ENCODE measurements at regions not wholly inside any gene's neighbourhood (a gene's known extent, or its start where the extent isn't known, plus 50 kb on each side); places are given as distances from the start of the nearest gene placed in this dataset.

DNA sequence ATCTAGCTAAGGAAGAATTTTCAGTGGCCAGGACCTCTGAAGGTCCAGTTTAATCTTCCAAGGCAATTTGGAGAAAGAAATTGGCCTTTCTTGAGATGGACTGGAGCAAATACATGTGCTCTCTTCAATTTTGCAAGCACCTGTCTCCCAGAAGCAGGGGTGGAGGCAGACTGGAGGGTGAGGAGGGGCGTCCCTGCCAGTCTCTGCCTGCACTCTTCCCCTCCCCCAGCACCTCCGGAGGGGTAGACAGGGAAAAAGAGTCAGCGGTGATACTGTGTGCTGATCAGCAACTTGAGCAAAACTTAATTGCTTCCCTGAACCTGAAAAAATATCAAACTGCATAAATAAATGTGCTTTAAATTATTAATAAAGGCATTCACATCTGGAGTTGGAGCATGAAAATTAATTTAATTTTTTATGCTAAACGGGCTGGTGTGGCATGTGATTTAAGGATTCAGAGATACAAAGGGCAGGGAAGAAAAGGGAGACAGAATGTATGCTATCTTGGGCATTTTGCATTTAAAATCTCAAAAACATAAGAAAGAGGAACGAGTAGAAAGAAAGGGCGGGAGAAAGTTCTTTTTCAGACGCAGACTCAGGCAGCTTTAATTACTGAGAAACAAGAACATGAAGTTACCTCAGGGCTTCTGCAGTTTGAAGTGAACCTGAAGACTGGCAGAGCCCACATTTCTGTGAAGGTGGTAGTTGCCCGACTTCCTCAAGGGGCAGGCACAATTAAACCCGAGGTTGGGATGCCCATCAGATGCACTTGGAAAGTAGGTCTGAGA is 319.7 kb downstream of the UACA start:
- no peak for DNase-seq (ENCODE audit: low spot score)

DNA sequence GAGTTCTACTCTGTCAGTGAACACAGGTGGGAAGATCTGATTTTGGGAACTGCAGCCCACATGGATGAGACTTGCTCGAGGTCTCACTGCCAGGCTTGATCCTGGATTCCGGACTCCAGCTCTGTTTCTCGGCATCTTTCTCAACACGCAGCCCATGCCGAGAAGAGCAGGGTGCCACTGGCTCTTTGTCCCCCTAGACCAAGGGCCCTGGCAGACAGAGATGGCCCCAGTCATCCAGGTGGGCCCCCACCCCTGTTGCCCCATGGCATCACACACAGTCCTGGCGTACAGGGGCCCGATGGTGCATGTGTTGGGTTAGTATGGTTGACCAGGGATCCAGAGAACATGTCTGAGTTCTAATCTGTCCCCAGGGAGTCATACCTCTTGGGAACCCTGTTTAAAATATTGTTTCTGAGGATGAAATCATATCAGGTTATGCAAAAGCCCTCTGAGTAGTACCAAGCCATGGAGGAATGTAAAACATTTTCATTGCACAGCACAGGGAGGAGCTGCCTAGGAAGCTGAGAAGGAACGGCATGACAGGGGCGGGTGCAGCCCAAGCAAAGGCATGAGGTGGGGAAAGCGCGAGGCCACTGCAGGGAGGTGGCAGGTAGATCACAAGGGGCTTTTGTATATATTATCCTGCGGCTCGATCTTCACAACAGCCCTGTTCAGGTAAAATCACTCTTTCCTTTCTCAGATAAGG is 320.6 kb downstream of the UACA start:
- DNase-seq (ENCODE audit: low spot score) = no peak

DNA sequence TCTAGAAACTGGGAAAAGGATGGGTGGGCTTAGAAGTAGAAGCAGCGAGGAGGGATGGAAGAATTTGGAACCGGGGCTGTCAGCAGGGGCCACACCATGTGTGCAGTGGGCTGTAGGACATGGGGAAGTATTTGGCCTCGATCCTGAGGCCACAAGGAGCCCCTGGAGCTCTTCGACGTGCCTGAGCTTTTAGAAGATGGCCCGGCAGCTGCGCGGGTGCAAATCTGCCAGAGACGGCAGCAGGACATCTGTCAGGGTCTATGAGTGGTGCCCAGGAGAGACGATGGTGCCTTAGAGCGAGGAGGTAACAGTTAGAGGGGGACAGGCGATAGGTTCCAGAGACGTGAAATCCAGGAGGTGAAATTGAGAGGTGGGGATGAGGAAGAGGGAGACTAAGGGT is 321.1 kb downstream of the UACA start:
- DNase-seq (ENCODE audit: low spot score) = no peak

DNA sequence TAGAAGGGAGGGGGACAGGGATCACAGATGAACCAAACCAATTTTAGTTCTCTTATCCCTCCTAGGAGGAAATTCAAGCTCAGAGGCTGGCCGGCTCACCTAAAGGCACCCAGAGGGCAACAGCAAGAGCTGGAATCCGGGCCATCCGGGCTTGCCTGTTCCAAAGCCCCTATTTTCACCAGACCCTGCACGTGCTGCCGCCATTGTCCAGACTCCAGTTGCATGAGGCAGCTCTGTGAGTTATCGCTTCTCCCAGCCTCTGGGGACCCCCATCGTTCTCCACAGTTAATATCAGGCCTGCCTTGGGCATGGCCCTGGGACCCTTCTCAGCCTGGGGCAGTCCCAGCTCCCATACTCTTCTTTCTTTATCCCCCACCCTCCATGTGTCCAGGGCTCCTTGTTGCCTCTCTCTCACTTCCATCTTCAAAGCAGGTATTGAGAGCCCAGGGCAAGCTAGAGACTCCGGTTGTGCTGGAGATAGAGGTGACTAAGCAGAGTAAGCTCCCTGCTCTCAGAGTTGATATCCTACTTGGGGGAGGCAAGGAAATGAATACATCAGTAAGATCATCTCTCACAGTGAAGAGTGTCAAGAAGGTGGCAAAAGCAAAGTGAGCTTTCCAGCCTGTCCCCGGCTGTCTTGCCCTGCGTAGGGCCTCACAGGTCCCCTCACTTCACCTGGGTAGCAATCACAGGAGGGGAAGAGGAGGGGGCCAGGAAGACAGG is 322.8 kb downstream of the UACA start:
- DNase-seq (ENCODE audit: low spot score) = no peak

DNA sequence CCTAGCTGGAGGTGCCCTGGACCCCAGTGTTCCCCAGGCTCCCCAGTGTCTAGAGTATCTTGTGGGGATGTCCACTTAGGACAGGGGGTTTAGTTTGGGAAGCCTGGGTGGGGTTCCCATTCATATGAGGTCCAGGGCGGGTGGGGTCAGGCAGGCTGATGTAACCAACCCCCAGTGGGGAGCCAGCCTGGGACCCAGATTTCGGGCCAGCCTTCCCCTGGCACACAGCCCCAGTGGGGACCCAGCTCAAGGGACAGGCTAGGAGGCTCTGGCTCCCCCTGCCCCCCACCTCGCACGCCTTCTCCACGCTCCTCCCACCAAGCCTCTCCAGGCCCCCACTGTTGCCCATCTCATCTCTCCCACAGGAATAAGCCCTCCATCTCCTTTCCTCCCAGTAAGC is 323.5 kb downstream of the UACA start:
- no peak for DNase-seq (ENCODE audit: low spot score)

DNA sequence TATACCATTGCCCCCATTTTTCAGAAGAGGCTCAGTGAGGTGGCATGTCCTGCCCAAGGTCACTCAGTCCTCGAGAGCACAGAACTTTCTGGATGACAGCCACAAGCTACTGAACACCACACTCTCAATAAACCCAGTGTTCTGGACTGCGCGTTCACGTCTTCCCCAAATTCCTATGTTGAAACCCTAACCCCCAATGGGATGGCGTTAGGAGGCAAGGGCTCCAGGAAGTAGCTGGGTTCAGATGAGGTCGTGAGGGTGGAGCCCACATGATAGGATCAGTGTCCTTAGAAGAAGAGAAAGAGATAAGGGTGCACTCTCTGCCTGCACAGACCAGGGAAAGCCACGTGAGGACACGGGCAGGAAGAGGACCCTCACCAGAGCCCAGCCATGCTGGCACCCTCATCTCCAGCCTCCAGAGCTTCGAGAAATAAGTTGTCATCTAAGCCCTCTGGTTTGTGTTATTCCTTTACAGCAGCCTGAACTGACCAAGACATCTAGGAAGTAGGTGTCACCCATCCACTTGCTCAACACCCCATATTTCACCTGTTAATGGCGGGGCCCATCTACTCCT is 324.0 kb downstream of the UACA start:
- DNase-seq (ENCODE audit: low spot score) = no peak

DNA sequence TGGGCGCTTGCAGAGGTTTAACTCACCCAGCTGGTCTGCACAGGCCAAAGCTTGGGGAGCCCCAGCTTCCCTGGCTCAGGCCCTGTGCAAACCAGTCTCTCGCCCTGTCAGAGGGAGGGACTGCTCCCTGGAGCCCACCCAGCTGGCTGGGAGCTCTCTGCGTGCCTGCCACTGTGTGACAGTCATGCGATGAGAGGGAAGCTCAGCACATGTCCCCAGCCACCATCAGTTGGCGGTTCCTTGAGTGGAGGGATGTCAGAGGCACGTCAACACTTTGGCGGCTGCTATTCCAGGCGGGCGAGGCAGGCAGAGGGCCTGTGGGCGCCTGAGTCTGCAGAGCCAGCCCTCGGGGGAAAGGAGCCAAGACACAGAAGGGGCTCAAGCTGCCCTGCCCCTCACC is 324.6 kb downstream of the UACA start:
- no peak for DNase-seq (ENCODE audit: low spot score)

DNA sequence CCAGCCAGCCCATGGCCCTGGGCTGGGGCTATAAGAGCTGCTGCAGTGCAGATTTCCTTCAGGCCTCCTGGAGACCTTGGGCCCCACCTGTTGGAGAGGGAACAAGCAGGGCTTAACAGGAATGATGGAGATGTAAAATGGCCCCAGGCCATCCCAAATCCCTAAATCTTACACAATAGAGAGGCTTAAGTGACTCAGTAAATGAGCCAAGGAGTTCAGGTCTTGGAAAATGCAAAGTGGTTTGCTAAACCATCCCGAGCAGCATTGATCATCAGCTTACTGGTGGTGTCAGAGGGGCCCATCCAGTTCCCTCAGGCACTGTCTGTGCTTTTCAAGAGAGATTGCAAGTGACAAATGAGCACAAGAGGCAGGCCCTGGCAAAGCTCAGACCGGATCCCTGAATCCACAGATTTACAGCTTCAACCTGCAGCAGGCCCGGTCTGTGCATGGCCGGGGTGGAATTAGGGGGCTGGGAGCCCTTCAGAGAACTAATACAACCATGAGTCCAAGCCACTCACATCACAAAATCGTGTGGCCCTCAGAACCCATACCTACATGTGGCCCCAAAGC is 325.4 kb downstream of the UACA start:
- no peak for DNase-seq (ENCODE audit: low spot score)

DNA sequence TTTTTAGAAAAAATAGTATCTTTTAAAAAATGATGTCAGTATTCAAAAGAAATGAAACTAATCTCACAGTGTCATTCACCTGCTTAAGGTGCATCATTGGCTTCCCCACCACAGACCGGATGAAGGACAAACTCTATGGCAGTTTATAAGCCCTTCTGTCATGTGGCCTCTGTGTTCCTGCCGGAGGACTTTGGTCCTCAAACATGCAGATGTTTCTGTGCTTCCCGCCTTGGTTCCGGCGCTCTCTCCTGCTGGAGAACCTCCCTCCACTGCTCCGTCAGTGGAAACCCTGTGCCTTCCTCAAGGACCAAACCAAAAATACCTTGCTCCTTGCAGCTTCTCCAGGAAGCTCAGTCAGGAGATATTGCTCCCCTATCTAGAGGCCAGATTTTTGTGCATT is 326.3 kb downstream of the UACA start:
- no peak for DNase-seq (ENCODE audit: low spot score)

DNA sequence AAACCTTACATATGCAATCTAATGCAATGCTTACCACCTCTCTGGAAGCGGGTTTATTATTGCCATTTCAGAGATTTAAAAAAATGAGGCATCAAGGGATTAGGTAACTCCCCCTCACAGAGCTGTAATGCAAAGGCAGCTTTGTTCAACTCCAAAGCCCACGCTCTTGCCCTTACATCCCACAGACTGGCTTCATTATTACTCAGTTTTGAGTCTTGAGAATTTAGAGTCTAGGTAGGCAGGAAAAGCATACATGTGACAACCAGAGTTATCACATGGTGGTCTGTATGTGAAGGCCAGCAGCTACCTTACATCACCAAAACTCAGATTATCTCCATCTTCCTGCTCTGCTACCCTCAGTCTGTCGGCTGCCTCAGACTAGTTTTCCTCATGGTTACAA is 326.9 kb downstream of the UACA start:
- no peak for DNase-seq (ENCODE audit: low spot score)

DNA sequence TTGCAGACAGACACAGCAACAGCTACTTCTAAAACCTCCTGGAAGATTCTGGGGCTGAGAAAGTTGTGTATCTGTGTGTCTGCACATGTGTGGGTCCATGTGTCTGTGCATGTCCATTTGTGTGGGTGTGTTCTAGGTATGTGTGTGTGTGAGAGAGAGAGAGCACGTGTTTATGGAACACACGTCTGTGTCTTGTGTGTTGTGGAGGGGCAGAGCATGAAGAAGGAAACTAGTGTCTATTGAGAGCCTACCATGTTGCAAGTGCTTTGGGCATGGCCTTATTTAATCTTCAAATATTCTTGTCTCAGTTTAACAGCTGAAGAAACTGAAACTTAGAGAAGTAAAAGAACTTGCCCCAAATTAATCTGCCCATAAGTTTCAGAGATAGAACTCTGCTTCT is 327.5 kb downstream of the UACA start:
- DNase-seq (ENCODE audit: low spot score) = no peak

DNA sequence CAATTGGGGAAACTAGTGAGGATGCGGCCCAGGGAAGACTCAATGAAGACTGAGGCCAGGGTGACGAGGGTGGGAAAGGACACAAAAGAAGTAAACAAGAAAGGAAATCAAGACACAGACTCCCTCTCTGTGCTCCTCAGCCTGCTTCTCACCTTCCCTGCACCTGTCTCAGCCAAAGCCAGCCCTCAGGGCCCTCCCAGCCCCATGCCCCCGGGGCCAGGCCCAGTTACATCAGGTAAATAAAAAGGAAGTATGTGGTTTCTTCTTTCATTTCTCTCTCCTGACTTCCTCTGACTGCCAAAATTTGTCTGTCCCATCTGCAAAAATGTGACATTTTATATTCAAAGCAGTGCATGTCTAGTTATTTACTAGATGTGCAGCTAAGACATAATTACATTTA is 328.0 kb downstream of the UACA start:
- no peak for DNase-seq (ENCODE audit: low spot score)

DNA sequence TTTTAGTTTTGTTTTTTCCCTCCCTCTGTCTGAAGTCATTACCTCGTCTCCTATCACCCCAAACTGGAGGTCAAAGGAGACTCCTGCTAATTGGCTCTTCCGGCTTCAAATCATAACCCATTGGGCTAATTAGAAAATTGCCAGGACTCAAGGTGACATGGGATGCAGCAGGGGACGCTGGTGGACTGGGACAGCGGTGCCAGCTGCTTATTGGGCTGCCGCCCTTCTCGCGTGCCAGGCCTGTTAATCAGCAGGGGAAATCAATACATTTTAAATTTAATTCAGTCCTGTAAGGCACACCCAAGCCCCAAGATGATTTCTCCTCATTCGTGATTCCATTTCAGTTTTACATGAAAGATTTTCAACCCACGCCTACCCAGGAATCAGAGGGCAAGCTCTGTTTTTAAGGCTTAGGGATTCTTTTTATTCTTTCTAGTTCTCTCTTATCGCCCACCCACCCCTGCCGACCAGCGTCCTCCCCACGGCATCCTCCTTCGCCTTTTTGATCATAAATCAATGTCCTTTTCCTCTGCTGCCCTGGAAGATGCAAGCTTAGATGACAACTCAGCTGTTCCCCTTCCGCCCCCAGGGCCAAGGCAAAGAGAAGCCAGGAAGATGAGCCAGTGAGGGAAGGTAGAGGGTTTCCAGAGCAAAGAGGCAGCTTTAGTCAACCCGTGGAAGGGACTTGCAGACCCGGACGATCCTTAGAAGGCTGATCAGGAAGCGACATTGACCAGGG is 329.6 kb downstream of the UACA start:
- no peak for DNase-seq (ENCODE audit: low spot score)

DNA sequence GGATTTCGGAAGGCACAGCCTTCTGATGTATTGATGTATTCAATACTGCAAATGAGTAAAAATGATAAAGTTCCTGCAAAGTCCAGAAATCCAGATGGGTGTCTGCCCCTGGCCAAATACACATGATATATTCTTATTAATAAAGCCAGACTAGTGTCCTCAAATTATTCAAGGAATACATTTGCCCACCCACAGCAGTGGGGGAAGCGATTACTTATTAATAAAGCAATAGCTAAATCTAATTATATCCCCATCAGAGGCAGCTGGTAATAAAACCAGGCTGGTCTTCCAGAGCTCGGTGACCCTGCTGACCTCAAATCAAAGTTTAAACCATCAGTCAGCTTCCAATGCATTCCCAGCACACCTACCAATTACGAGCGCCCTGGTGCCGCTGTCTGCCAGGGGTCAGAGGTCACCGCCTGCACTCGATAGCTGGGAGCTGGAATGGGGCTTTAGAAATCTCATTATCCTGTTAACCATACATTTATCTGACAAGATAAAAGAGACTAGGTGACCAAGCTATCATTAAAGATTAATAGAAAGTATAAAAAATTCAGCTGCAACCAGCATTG is 330.3 kb downstream of the UACA start:
- DNase-seq (ENCODE audit: low spot score) = no peak

DNA sequence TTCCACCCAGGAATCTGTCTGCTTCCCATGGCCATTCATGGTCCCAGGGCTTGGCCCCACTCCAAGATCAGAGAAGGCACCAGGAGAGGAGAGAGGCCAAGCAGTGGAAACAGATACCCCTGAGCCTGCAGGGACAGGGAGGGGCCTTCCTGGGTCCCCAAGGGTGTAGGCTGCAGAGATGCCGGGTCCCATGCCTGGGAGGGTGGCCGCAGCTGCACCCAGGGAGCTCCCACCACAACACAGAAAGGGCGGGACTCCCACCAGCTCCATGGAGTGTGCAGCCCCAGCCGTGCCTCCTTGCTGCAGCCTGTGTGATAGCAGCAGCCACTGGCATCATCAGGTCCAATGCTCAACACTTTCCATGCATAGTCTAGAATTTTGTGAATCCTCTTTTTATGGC is 331.5 kb downstream of the UACA start:
- no peak for DNase-seq (ENCODE audit: low spot score)

DNA sequence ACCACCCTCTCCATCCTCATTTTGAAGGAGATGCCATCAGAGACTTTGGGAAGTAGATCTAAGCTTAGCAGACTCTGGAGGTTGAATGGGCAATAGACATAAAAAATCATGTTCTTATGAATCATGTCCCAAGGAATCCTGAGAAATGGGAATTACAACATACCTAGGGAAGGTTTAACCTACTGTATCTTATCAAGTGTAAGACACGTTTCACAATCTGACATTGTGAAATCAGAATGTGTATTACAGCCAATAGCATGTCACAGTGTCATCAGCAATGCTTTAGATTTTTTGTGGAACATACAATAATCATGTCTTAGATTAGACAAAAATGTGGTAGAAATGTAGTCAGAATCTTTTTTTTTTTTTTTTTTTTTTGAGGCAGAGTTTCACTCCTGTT is 332.4 kb upstream of the TLE3 start:
- peak; percentile 55 for DNase-seq (ENCODE audit: low spot score)

DNA sequence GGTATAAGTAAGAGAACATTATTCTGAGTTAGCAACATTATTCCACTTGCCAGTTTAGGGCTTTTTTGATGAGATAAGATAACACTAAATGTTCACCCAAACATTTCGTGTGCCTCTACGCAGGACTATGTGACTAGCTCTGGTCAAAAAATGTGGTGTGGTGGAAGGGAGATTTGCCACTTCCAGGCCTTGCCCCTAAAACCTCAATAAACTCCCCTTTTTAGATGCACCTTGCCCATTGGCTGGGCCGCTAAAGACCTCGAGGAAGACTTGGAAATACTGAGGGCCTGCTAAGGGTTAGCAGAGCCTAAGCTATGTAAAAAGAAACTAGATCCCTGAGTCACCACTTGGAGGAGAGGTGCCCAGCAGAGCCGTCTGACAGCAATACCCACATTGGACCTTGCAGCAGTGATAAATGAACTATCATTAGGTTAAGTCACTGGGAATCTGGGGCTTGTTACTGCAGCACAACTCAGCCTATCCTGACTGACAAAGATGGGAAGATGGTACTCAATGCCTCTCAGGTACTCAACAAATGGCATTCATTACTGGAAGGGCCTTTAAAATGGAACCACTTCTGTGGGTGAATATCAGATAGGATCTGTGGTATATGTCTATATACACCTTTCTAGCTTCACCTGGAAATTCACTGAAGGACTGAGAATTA is 331.5 kb upstream of the TLE3 start:
- DNase-seq (ENCODE audit: low spot score) = no peak

DNA sequence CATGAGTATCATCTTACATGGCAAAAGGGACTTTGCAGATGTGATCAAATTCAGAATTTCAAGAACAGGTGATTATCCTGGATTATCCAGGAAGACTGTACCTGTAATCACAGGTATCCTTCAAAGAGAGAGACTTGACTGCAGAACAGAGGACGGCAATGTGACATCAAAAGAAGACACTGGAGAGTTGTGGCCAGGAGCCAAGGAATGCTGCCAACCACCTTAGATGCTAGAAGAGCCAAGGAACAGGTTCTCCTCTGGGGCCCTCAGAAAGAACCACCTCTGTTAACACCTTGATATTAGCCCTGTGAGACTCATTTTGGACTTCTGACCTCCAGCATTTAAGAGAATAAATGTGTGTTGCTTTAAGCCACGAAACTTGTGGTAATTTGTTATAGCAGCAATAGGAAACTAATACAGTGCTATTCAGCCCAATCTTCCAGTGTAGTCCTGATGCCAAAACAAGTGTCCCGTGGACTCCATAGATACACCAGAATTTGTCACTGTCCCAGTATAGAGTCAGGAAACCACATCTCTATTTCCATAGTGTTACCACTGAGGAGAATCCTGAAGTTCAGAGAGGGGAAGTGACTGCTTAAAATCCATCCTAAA is 330.6 kb upstream of the TLE3 start:
- no peak for DNase-seq (ENCODE audit: low spot score)

DNA sequence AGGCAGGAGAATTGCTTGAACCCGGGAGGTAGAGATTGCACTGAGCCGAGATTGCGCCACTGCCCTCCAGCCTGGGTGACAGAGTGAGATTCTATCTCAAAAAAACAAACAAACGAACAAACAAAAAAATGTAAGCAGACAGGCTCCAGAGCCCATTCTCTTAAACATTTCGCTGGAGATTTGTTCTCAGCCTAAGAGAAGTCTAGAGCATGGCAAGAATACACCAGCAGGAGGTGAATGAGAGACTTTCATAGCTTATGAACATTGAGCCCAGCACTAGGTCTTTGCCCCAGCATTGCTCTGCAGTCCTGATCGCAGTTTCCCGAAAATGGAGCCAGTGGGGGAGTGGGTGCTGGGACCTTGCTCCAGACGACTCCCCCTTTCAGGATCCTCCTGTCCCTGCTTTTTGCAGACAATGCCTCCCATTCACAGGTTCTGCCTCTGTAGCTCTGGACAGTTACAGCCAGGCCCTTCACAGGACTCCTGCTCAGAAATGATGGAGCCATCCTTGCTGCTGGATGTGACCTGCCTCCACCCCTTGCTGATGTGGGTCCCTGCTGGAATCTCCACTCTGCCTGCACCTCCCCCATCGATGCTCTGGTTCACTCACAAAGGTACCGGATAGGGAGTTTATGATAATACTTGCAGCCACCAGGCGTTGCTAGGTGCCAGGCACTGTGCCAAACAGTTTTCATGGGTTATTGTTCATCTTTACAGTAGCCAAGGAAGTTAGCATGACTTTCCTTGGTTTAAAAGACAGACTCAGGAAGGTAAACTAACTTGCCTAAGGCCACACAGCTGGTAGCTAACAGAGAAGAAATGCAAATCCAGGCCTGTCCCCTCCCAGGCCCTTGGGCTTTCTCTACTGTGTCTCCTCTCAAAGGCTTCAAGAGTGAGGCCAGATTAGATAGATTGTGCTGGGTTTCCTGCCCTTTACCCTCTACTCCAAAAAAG is 329.7 kb upstream of the TLE3 start:
- DNase-seq (ENCODE audit: low spot score) = peak; percentile 20

All from kidney tubule cell (primary cell).